ENCODE measurements at regions not wholly inside any gene's neighbourhood (a gene's known extent, or its start where the extent isn't known, plus 50 kb on each side); places are given as distances from the start of the nearest gene placed in this dataset.
"Not testable (repeated sequence)": the region's sequence is repeated elsewhere in the genome, so short reads cannot be mapped to it uniquely, and the experiment has no call there.

DNA sequence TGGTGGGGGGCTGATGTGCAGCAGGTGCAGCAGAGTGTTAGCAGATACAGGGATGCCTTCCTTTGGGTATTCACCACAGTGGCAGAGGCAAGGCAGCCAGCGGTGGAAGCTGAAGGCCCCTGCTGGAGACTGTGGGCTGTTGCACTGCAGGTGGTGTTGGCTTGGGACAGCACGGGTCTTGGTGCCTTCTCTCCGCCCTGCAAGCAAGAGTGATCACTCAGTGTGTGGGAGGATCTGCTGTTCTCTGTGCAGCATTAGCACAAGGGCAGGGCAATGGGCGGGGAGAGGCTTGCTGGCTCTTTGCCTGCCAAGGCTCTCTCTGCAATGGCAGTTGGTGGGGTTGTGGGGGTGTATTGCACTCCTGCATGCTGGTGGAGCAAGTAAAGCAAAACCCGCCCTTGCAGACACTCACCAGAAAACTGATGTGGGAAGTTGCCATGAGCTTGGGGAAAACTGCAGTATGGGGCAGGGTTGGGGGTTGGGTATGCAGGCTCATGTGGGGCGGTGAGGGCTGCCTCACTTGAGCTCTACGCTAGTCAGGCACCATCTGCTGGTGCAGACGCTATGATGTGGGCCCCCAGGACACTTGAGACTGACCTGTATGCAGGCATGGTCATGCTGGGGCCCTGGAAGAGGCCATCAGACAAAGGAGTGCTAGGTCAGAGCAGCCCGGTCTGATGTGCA lies 820.8 kb upstream of the GRIA3 start:
- no peak for DNase-seq (ENCODE audit: low read depth)

DNA sequence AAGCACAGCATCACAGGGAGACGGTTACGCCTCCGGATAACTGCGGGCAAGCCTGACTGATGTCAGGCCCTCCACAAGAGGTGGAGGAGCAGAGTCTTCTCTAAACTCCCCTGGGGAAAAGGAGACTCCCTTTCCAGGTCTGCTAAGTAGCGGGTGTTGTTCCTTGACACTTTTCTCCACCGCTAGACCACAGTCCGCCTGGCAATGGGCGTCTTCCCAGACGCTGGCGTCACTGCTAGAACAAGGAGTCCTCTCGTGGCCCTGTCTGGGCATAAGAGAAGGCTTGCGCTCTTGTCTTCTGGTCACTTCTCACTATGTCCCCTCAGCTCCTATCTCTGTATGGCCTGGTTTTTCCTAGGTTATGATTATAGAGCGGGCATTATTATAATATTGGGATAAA lies 808.5 kb upstream of the GRIA3 start:
- DNase-seq (ENCODE audit: low read depth), result not testable (repeated sequence)

DNA sequence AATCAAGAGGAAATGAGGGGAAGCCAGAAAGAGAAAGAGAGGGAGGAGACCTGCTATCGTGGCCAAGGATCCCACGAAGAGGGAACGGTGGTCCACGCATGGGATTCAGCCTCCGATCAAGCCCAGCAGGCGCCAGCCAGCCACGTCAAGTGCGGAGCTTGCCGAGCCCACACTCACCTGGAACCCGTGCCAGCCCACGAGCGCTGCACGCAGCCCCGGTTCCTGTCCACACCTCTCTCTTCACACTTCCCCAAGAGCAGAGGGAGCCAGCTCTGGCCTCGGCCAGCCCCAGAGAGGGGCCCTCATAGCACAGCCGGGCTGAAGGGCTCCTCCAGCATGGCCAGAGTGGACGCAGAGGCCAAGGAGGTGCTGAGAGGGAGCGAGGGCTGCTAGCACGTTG lies 795.1 kb upstream of the GRIA3 start:
- DNase-seq (ENCODE audit: low read depth), result no peak

DNA sequence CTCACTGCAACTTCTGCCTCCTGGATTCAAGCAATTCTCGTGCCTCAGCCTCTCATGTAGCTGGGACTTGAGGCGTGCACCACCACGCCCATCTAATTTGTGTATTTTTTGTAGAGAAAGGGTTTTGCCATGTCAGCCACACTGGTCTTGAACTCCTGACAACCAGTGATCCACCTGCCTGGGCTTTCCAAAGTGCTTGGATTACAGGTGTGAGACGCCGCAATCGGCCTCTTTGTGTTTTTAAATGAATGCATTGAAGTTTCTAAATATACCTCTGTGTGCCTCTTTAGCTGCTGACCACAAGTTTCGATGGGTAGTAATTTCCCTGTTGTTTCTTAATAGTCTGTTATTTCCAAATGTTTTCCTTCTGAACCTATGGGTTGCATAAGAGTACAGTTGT lies 765.3 kb upstream of the GRIA3 start:
- DNase-seq (ENCODE audit: low read depth), result no peak

DNA sequence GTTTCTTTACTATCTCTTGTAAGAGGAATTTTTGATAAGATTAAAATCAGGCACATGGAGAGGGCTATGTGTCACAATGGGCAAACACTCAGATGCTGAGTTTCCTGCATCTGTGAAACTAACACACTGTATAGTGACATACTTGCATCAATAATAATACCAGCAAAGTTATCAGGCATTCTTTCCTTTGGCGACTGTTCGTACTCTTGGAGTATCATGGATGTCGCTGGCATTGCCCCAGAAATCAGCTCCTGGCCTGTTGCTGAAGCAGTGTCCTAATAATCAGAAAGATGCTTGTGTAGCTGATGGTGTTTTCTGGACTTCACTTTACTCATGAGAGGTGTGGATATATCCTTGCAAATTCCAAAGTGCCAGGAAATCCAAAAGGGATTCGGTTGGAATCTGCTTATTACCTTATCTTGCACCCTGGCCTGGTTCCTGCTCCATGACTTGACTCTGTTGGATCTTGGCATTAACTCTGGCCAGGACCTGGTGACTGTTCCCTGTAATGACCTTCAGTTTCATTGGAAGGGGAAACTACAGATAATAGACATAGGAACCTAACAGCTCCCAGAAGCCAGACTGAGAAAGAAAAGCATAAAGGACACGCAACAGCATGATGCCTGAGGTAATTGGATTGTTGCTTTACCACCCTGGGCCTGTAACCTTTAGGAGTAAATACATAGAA lies 762.5 kb upstream of the GRIA3 start:
- DNase-seq (ENCODE audit: low read depth), result no peak

DNA sequence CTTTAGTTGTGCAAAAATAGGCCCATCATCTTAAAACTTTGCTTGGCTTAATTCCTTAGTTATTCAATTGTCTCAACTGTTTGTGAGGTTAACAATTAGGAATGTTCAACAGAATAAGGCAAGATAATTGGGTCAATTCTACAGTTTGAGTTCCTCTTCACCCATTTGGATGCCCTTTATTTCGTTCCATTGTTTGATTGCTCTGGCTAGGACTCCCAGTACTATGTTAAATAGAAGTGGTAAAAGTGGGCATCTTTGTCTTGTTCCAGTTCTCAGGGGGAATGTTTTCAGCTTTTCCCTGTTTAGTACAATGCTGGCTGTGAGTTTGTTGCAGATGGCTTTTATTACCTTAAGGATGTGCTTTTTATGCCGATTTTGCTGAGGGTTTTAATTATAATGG lies 761.5 kb upstream of the GRIA3 start:
- no peak for DNase-seq (ENCODE audit: low read depth)

DNA sequence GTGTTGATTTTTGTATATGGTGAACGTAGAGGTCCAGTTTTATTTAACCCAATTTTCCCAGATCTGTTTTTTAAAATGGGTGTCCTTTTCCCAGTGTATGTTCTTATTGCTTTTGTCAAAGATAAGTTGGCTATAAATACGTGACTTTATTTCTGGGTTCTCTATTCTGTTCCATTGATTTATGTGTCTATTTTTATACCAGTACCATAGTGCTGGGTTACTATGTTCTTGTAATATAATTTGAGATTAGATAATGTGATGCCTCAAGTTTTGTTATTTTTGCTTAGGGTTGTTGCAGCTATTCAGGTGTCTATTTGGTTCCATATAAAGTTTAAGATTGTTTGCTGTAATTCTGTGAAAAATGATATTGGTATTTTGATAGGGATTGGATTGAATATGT lies 749.1 kb upstream of the GRIA3 start:
- no peak for DNase-seq (ENCODE audit: low read depth)

DNA sequence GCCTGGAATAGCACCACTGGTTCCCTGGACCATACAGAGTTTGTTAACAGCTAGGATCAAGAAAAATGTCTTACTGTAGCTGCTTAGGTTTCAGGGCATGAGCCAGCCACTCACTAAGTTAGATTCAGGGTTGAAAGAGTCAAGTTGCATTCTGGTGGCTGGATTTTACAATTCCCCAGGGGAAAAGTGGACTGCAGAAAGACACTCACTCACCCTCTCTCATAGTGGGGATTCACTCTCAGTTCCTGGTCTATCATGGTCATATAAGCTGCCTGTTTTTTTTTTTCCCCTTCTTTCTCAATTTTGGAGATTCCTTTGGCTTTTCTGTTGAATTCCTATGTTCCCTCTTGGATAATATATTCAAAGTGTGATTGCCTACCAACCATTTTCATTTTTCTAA lies 744.2 kb upstream of the GRIA3 start:
- no peak for DNase-seq (ENCODE audit: low read depth)

DNA sequence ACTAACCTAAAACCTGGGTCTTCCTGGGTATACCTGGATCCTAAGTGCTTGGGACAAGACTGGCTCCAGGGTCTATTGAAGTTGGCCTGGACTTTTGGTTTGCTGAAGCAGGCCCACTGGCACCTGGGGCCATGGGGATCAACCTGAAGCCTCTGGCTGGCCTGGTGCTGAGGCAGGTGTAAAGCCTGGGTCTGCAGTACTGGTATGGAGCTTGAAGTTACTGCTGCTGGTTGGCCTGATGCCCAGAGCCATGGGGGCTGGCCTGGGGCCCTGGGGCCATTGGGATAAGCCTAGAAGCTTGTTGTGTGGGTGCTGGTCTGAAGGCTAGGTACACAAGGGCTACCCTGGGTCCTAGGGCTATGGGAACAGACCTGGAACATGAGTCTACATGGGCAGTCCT lies 743.2 kb upstream of the GRIA3 start:
- DNase-seq (ENCODE audit: low read depth), result no peak

DNA sequence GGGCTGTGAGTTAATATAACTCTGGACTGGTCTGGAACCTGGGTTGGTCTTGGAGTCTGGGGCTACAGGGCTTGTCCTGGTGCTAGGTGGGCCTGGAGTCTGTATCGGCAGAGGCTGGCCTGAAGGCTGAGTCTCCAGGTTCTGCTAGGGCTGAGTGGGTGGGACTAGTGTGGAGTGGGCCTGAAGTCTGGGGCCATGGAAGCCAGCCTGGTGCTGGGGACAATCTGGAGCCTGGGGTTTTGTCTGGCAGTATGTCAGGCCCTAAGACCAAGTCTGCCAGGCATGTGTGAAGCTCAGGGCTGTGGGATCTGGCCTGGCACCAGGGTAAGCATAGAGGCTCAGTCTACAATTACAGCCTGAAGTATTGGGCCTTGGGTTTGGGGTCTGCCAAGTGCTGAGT lies 742.6 kb upstream of the GRIA3 start:
- DNase-seq (ENCODE audit: low read depth), result no peak

DNA sequence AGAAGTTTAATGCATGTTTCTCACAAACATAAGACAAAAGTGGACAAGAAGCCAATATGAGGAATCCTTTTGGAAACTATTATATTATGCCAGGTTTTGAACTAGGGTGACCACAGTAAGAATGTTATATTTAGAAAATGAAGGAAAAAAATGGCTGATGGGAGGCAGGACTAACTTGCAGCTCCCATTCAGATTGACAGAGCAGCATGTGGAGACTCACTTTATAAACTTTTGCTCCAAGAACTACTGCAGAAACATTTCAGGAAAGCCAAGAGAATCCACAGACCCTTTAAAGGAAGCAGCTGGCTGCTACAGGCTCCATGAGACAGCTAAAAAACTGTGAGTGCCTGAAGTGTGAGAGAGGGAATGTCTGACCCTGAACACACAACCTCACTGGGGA lies 738.6 kb upstream of the GRIA3 start:
- no peak for DNase-seq (ENCODE audit: low read depth)

DNA sequence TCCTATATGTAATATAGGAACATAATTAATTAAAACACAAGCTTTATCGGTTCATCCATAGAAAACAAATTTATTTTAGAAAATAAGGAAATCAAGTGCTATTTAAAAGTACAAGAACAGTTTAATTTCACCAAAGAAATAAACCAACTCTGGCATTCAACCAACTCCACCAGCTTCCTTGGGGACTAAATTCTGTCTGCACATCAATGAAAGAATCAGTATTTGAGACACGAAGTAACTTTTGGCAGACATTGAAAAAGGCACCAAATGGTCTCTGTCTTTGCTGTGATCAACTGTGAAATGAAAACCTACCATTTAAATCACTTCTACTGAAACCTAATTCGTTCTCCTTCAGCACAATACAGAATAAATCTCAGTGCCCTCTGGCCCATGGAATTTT lies 719.7 kb upstream of the GRIA3 start:
- no peak for DNase-seq (ENCODE audit: low read depth)

DNA sequence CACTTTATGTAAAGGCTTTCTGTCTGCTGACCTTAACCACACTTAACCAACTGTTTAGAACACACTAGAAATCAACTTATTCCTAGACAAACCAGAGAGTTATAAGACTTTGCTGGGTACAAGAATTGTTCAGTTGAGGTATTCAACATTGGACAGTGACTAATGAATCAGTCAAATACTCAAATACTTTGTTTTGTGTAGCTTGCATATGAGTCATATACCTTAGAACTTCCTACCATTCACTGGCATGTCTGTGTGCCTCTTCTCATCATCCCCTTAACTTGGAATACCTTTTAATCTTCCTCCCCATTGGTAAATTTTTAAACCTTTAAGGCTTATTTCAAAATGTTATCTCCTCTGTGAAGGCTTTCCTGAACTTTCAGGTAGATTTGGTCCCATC lies 708.8 kb upstream of the GRIA3 start:
- peak; percentile 14 for DNase-seq (ENCODE audit: low read depth)

DNA sequence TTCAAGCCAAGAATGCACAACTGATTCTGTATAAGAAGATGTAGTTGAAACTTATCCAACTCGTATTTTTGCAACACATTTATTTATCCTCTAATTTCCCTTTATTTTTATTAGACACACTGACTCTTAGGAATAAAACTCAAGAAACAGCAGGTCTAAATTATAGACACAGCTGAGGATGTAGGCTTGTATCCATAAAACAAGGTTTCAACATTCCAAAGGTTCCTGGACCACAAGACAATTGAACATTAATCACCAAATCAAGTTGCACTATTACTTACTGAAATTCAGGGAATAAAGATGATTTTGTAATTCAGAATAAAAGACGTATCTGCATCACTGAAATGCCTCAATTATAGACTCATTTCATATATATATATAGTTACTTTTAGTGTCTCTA lies 683.5 kb upstream of the GRIA3 start:
- DNase-seq (ENCODE audit: low read depth), result no peak

DNA sequence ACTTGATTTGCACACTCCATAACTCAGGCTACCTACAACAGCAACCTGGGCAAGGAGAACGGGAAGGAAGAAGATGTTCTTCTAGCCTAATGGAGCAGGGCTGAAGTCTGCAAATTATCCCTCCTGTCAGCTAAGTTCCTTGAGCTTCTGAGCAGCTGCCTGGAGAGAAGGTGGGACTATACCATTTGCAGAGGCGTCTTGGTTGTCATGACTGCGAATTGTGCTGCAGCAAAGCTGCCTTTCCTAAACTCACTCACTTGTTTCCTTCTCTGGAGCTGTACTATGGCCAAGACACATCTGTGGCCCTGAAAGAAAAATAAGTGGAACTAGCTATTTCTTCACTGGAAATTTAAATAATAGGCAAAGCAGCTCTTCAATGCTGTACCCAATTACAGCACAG lies 682.4 kb upstream of the GRIA3 start:
- no peak for DNase-seq (ENCODE audit: low read depth)

DNA sequence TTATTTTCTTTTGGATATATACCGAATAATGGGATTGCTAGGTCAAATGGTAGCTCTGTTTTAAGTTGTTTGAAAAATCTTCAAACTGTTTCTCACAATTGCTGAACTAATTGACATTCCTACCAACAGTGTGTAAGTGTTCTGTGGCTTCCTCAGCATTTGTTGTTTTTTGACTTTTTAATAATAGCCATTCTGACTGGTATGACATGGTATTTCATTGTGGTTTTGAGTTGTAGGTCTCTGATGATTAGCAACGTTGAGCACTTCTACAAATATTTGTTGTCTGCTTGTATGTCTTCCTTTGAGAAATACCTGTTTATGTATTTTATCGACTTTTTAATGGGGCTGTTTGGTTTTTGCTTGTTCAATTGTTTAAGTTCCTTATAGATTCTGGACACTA lies 680.1 kb upstream of the GRIA3 start:
- peak; percentile 1 for DNase-seq (ENCODE audit: low read depth)

DNA sequence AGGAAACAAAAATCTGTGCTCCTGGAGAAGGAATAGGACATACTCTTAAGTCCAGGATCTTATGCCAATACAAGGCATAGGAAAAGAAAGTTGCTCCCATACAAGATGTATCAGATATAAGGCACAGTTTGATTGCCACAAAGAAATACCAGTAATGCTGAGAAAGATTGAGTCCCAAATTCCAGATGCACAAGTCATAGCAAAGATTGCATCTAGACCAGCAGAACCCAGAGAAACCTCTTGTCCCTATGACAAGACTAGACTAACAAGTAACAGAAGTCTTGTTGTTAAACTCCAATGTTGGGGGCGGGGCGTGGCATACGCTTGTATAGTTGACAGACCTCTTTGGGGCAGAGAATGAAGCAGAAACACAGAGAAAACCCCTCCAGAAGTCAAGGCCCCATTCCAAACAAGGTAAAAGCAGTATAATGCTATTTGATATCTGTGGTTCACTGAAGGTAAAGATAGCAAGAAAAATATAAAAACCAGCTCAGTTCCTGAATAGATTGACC lies 671.5 kb upstream of the GRIA3 start:
- peak; percentile 6 for DNase-seq (ENCODE audit: low read depth)

DNA sequence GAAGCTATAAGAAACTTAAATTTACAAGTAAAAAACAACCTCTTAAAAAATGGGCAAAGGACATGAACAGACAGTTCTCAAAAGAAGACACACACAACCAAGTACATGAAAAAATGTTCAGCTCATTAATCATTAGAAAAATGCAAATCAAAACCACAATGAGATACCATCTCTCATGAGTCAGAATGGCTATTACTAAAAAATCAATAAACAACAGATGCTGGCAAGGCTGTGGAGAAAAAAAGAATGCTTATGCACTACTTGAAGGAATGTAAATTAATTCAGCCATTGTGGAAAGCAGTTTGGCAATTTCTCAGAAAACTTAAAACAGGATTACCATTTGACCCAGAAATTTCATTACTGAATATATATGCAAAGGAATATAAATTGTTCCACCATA lies 666.3 kb upstream of the GRIA3 start:
- DNase-seq (ENCODE audit: low read depth), result peak; percentile 28

DNA sequence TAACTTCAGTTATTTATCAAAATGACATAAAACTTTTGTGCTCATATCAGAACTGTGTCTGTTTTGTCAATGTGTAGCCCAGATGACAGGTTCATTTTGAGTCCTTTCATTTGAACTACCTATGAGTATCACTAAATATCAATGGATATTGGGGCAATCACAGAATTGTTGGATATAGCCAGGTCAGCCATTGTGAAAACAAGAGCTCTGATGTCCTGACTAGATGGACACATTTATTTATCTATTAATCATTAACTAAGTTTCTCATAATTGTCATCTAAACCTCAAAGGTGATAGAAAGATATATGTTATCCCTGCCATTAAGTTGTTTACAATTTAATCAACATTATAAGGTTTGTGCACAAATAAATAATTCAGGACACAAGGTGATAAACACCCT lies 638.3 kb upstream of the GRIA3 start:
- no peak for DNase-seq (ENCODE audit: low read depth)

DNA sequence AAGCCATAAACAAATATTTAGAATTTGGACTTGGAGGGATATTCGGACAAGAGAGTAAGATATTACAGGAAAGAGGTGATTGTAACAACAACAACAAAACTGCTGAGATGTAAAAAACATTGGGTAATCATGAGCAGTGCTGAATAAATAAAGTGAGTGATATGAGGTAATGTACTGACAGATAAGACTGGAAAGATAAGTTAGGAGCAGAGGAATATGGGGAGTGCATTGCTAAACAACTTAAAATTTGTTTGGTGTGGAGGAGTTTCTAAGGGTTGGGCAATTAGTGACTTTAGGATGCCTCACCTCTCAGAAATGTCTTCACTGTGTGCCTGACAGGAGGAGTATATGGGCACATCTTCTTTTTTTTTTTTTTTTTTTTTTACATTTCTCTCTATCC lies 637.8 kb upstream of the GRIA3 start:
- no peak for DNase-seq (ENCODE audit: low read depth)

DNA sequence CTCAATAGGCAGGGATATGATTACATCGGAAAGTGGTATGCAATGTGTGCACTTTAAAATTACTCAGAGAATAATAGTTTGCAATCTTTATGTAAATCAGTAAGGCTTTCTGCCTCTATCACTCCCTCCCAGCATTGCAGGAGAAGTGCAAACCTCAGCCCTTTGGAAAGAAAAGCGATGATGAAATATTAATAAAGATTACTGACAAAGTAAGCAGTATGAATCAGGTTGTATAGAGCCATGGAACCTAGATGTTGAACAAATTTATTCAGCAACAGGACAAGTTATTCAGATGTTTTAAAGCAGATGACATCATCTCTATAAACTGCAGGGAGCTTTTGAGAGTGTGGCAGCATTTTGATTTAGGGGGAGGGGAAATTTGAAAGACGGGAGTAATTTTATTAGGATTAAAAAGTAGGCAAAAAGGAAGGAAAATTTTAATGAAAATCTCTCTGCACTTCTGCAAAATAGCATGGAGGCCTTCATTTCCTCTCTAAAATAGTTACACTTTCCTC lies 631.7 kb upstream of the GRIA3 start:
- DNase-seq (ENCODE audit: low read depth), result no peak

DNA sequence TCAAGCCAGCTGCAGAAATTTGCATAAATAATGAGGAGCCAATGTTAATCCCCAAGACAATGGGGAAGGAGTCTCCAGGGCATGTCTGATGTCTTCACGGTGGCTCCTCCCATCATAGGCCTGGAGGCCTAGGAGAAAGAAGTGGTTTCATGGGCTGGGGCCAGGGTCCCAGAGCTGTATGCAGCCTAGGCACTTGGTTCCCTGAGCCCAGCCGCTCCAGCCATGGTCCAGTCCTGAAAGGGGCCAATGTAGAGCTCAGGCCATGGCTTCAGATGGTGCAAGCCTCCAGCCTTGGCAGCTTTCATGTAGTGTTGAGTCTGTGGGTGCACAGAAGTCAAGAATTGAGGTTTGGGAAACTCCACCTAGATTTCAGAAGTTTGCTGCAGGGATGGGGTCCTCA lies 628.2 kb upstream of the GRIA3 start:
- no peak for DNase-seq (ENCODE audit: low read depth)

DNA sequence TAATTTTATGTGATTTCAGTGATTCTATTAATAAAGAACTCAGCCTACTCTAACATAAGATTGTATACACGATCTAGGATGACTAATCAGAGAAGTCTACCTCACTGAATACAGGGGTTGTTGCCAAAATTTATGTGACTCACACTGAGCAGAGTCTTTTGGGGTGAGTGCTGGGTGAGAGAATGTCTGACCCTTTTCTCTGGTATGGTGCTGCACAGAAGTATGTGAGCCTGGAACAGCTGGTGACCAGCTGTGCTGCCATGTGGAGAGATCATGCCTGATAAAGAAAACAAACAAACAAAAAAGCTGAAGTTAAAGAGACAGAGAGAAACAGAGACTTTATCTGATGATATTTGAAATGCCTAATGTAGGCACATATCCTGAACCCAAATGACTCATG lies 618.1 kb upstream of the GRIA3 start:
- DNase-seq (ENCODE audit: low read depth), result peak; percentile 95

DNA sequence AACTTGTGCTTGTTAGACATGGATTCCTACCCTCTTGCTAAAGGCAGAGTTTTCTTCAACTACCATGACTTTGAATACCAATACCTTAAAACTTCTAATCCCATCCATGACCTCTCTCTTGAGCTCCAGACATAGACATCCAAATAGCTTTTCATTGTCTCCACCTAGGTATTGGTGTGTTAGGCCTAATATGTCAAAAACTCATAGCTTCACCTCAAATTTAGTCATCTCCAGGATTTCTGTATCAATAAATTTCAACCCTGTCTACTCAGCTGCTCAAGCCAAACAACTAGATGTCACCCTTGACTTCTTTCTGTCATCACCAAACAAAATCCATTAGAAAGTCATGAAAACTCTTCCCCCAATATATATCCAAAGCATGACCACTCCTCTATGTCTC lies 617.7 kb upstream of the GRIA3 start:
- DNase-seq (ENCODE audit: low read depth), result no peak

All from ELR (cell line).